ENCODE measurements at regions not wholly inside any gene's neighbourhood (a gene's known extent, or its start where the extent isn't known, plus 50 kb on each side); places are given as distances from the start of the nearest gene placed in this dataset.

GRCh38 chr16:5635331-5635730, 537.7 kb upstream of the EEF2KMT start:
- no peak for TF ChIP-seq ZFX (IDR thresholded peaks at IDR 0.05)
- no peak for TF ChIP-seq POLR2AphosphoS5 (IDR thresholded peaks at IDR 0.05; ENCODE audit: low read depth, low read length)
- no peak for TF ChIP-seq CTCF (IDR thresholded peaks at IDR 0.05 in 2 of 3, conservative IDR thresholded peaks at IDR 0.05 in 1 of 3; ENCODE audit: borderline replicate concordance in 1 of 3, insufficient read depth in 1 of 3, low read depth in 2 of 3, low read length in 2 of 3)
- TF ChIP-seq EZH2phosphoT487 (IDR thresholded peaks at IDR 0.05; ENCODE audit: borderline replicate concordance), result no peak
- TF ChIP-seq POLR2A (IDR thresholded peaks at IDR 0.05; ENCODE audit: borderline replicate concordance, extremely low read depth, insufficient read depth, insufficient read length), result no peak
- TF ChIP-seq, protein P1, sequence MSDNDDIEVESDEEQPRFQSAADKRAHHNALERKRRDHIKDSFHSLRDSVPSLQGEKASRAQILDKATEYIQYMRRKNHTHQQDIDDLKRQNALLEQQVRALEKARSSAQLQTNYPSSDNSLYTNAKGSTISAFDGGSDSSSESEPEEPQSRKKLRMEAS (IDR thresholded peaks at IDR 0.05), result no peak
- TF ChIP-seq YY1 (IDR thresholded peaks at IDR 0.05; ENCODE audit: extremely low read depth, insufficient replicate concordance, low read depth, low read length), result no peak
- no peak for TF ChIP-seq FOSL1 (IDR thresholded peaks at IDR 0.05; ENCODE audit: low read depth)
- TF ChIP-seq EZH2 (IDR thresholded peaks at IDR 0.05), result no peak
- TF ChIP-seq TCF7L2 (IDR thresholded peaks at IDR 0.05; ENCODE audit: borderline replicate concordance, extremely low read depth, insufficient read depth, insufficient read length), result no peak
- TF ChIP-seq EGR1 (IDR thresholded peaks at IDR 0.05; ENCODE audit: low read depth), result no peak
- TF ChIP-seq ZBTB33 (IDR thresholded peaks at IDR 0.05; ENCODE audit: extremely low read depth, insufficient replicate concordance, low read length), result no peak
- no peak for TF ChIP-seq SP1 (IDR thresholded peaks at IDR 0.05; ENCODE audit: low read depth)
